K562 (cell line): ENCODE measurements at regions not wholly inside any gene's neighbourhood (a gene's known extent, or its start where the extent isn't known, plus 50 kb on each side); places are given as distances from the start of the nearest gene placed in this dataset.

ENCODE experiments used
- ATAC-seq: fragments of 200-7000 bp; cut with Tn5 transposase; 3 replicates; pipeline ENCODE4 v1.9.1; 2020; ENCODE audit warnings: moderate library complexity
- BruUV-seq: library from RNA; stranded (reverse); fragments of 400-500 nt; replicated peaks from 2 replicates; lab custom pipeline; 2021; lab: Mats Ljungman, UMichigan
- CTCF ChIA-PET: fragments of 300-600 bp; formaldehyde crosslinking; extraction: SDS; loops from one replicate; lab custom pipeline; 2021; ENCODE audit warnings: low intra/inter-chr PET ratio; lab: Yijun Ruan, JAX
- POLR2A ChIA-PET: fragments of 300-600, 350-650 bp; sonication (Branson Sonifier 250); formaldehyde crosslinking; extraction: SDS; loops from one replicate; lab custom pipeline; 2021; ENCODE audit warnings: antibody characterized with exemption, inconsistent platforms; lab: Yijun Ruan, JAX
- DNase-seq, 4 experiments: peaks; one replicate each; pipeline versions ENCODE4 v3.0.0 to v3.0.0-alpha.2; 2011 to 2018; ENCODE audit warnings: low spot score in 3 of 4, mixed read lengths in 3 of 4; ENCODE audit errors: extremely low read depth in 1 of 4
- FAIRE-seq: peaks from 2 replicates; lab custom pipeline; 2011; peaks lifted over from hg19 to GRCh38; lab: Jason Lieb, UNC
- H2AFZ ChIP-seq: 2 replicates; pipeline ENCODE4 v1.6.0; 2011; ENCODE audit warnings: low read depth, low read length, control low read depth, inconsistent platforms
- H3K27ac ChIP-seq: fragments of 200-600 bp; 3 replicates; pipeline ENCODE4 v1.8.0; 2011; ENCODE audit warnings: low read depth, mild to moderate bottlenecking, control low read depth, inconsistent platforms, low read length, moderate library complexity, mixed read lengths; ENCODE audit errors: extremely low read depth
- H3K27me3 ChIP-seq, 2 experiments: fragments of 300-600 bp in 1 of 2; 2 replicates in 1 of 2; 3 replicates in 1 of 2; pipeline versions ENCODE4 v1.6.0 to v1.8.0; 2011; ENCODE audit warnings: inconsistent platforms in 2 of 2, low read length in 2 of 2, mild to moderate bottlenecking in 1 of 2, mixed read lengths in 1 of 2, moderate library complexity in 1 of 2; ENCODE audit not compliant: control insufficient read depth in 2 of 2, insufficient read depth in 2 of 2
- H3K36me3 ChIP-seq: fragments of 300-600 bp; 3 replicates; pipeline ENCODE4 v1.8.0; 2011; ENCODE audit warnings: mild to moderate bottlenecking, low read length, inconsistent platforms; ENCODE audit not compliant: control insufficient read depth, insufficient read depth
- H3K4me1 ChIP-seq, 2 experiments: fragments of 200-600 bp in 1 of 2; replicated peaks in 1 of 2; 2 replicates in 1 of 2; 3 replicates in 1 of 2; pipeline versions ENCODE4 v1.5.1 to v1.8.0; 2011; ENCODE audit warnings: inconsistent platforms in 2 of 2, low read length in 2 of 2, mild to moderate bottlenecking in 1 of 2, mixed read lengths in 1 of 2, moderate library complexity in 1 of 2; ENCODE audit not compliant: control insufficient read depth in 2 of 2, insufficient read depth in 2 of 2
- H3K4me2 ChIP-seq: 2 replicates; pipeline ENCODE4 v1.6.1; 2011; ENCODE audit warnings: low read length, control low read depth, inconsistent platforms, mixed read lengths; ENCODE audit not compliant: insufficient read depth
- H3K4me3 ChIP-seq: fragments of 200-600 bp; sonication (generic), shearing (Covaris generic); 2 replicates; pipeline ENCODE4 v1.5.1; 2016; ENCODE audit warnings: control low read depth, inconsistent platforms
- H3K79me2 ChIP-seq: fragments of 200-600 bp; 3 replicates; pipeline ENCODE4 v1.8.0; 2011; ENCODE audit warnings: low read length, inconsistent platforms; ENCODE audit not compliant: control insufficient read depth, insufficient read depth
- H3K9ac ChIP-seq, 2 experiments: 2 replicates each; pipeline versions ENCODE4 v1.6.0 to v1.6.1; 2011; ENCODE audit warnings: low read depth in 2 of 2, low read length in 2 of 2, control low read depth in 1 of 2, inconsistent platforms in 1 of 2, mild to moderate bottlenecking in 1 of 2, mixed read lengths in 1 of 2; ENCODE audit not compliant: insufficient read depth in 1 of 2
- H3K9me1 ChIP-seq: one replicate; pipeline ENCODE4 v1.6.0; 2011; ENCODE audit warnings: inconsistent platforms, mild to moderate bottlenecking, low read length, moderate library complexity; ENCODE audit not compliant: control insufficient read depth, insufficient read depth
- H3K9me3 ChIP-seq: replicated peaks from 2 replicates; pipeline ENCODE4 v1.5.1; 2011; ENCODE audit warnings: low read depth, low read length, inconsistent platforms; ENCODE audit not compliant: control insufficient read depth, insufficient read depth
- H4K20me1 ChIP-seq: replicated peaks from 2 replicates; pipeline ENCODE4 v1.6.1; 2011; ENCODE audit warnings: low read length, inconsistent platforms, mixed read lengths; ENCODE audit not compliant: control insufficient read depth, insufficient read depth
- C11orf30 ChIP-seq: fragments of 450-650 bp; IDR thresholded peaks from 2 replicates; pipeline ENCODE4 v1.6.1; 2016; ENCODE audit warnings: low read depth, mild to moderate bottlenecking
- CREBBP ChIP-seq: IDR thresholded peaks from one replicate; pipeline ENCODE4 v1.6.1; 2012; ENCODE audit warnings: low read depth, mild to moderate bottlenecking, control low read depth, inconsistent platforms, low read length
- HLTF ChIP-seq: fragments of 450-650 bp; IDR thresholded peaks from 2 replicates; pipeline ENCODE4 v1.6.1; 2016
- KAT8 ChIP-seq: fragments of 450-650 bp; IDR thresholded peaks from 2 replicates; pipeline ENCODE4 v1.6.1; 2016; ENCODE audit warnings: low read depth, mild to moderate bottlenecking
- PCBP1 ChIP-seq: fragments of 200-400 bp; formaldehyde crosslinking; IDR thresholded peaks from 2 replicates; pipeline ENCODE4 v1.6.1; 2018; ENCODE audit warnings: mild to moderate bottlenecking, low read depth, low read length; ENCODE audit not compliant: poor library complexity, severe bottlenecking
- POLR2AphosphoS2 ChIP-seq: IDR thresholded peaks from 2 replicates; pipeline ENCODE4 v1.6.1; 2012; ENCODE audit warnings: low read length, improper control_type of control experiment
- SMARCA5 ChIP-seq: fragments of 450-650 bp; IDR thresholded peaks from 2 replicates; pipeline ENCODE4 v1.6.1; 2016
- TCF7L2 ChIP-seq: fragments of 150-350 bp; IDR thresholded peaks from 2 replicates; pipeline ENCODE4 v1.6.1; 2016; ENCODE audit warnings: low read depth, mild to moderate bottlenecking, low read length, moderate library complexity
- ZKSCAN8 ChIP-seq: fragments of 200-800 bp; sonication (Bioruptor generic); IDR thresholded peaks from 2 replicates; pipeline ENCODE4 v1.6.1; 2016; ENCODE audit warnings: missing genetic modification characterization, missing compliant biosample characterization
- ZNF175 ChIP-seq: fragments of 200-800 bp; sonication (Bioruptor generic); IDR thresholded peaks from 2 replicates; pipeline ENCODE4 v1.6.1; 2016; ENCODE audit warnings: low read depth, mild to moderate bottlenecking, missing genetic modification characterization, missing compliant biosample characterization
- ZNF445 ChIP-seq: fragments of 250-450 bp; sonication (Bioruptor Pico); IDR thresholded peaks from 2 replicates; pipeline ENCODE4 v1.4.0; 2020; ENCODE audit warnings: low read depth, mild to moderate bottlenecking, moderate library complexity
- ZNF830 ChIP-seq: fragments of 250-450 bp; sonication (Bioruptor Pico); IDR thresholded peaks from 2 replicates; pipeline ENCODE4 v1.5.0; 2021; ENCODE audit warnings: mild to moderate bottlenecking
- ZSCAN29 ChIP-seq: fragments of 450-650 bp; IDR thresholded peaks from 2 replicates; pipeline ENCODE4 v1.6.1; 2017
- WGBS: fragments of 100-300 bp; shearing (Covaris generic); methylation state at CpG from one replicate; pipeline ENCODE4 v1.1.6; 2016; ENCODE audit warnings: low coverage, mixed read lengths; ENCODE audit not compliant: insufficient coverage; ENCODE audit errors: missing lambda C conversion rate; 5-methylcytosine and 5-hydroxymethylcytosine counted together
- in situ Hi-C: fragments of 300-500 bp; cut with MboI; formaldehyde crosslinking; loops from 4 replicates; pipeline ENCODE4 v1.15.0; 2018; ENCODE audit warnings: inconsistent platforms, mixed read lengths
- intact Hi-C: fragments of 100-400 bp; cut with micrococcal nuclease; formaldehyde crosslinking; loops from 2 replicates; pipeline ENCODE4 v1.14.2; 2022
- TF ChIP-seq, protein P1 (sequence below): fragments of 250-450 bp; sonication (Bioruptor Pico); IDR thresholded peaks from 2 replicates; pipeline ENCODE4 v1.4.0; 2020
- TF ChIP-seq, protein P2 (sequence below): fragments of 250-450 bp; sonication (Bioruptor Pico); IDR thresholded peaks from 2 replicates; pipeline ENCODE4 v1.4.0; 2020; ENCODE audit warnings: borderline replicate concordance

DNA sequence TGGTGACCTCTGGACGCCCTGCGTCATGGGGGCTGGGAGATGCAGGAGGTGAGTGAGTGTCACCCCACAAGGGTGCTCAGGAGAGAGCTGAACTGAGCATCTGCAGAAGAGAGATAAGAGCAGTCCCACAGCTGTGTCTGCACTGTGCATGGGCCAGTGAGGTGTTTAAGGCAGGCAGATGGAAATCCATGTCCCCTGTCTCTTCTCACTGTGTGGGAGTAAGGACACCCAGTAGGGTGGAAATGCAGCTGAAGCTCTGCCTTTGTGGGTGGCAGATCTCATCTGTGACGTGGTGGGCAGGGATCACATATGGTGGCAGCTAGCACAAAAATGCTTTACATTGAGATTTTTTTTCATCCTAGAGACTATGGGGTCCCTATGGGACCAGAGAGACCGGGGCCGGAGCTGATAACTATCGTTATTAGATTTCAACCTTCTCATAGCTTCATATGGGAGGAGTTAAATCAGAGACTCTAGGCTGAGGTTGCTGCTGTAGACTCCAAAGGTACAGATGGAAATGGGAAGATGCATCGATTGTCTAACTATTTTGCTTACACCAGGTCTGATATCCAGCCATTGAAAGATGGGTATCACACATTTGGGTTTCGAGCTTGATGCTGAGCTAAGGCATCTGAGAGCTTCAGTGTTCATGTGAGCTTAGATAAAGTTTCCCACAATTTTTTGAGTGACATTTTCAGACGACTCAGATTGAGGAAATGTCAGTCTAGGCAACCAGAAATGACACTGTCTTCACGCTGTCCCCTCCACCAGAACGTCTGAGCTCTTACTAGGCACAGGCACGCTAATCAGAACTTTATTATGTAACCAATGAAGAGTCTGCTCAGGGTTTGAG is 65.3 kb upstream of the PSEN2 start:
- Histone ChIP-seq H3K9me3 (no peaks in the 10 kb centered on the region), H3K4me2 (peak overlapping the region; percentile 54), H3K79me2 (no peaks in the 10 kb centered on the region), H3K4me3 (no peak overlapping the region), H3K9ac (0 out of 4 replicates have a peak overlapping the region, but pooled peaks of 1 of the 2 experiments have one; percentile 17), H4K20me1 (no peaks in the 10 kb centered on the region; the same call in 1 of the 2 replicates), H3K4me1 (peaks cover 17 to 23% of the 10 kb centered on the region in 2 experiments), H3K36me3 (no peaks in the 10 kb centered on the region), H3K9me1 (peaks cover 4% of the 10 kb centered on the region), H2AFZ (no peak overlapping the region), H3K27ac (no peak overlapping the region), H3K27me3 (peaks cover 14 to 22% of the 10 kb centered on the region in 2 experiments; a peak in 4 of 5 replicates)
- in situ Hi-C loops (no loop called here), intact Hi-C loops (no loop called here)
- POLR2A ChIA-PET = interaction anchor here (0.6 to 4.2 kb wide), 8 partner anchors 9 to 44 kb away, joined by 3 to 25 read pairs (median 4); no protein-coding TSS in a partner anchor
- DNase-seq = peak; percentile 98 to 99 (median 98)
- BruUV-seq = no TSS peak
- CTCF ChIA-PET = no interaction called here
- WGBS = 2% methylated on average over 12 of the region's 12 CpGs
- ATAC-seq = peak; percentile 99
- peak; percentile 100 for FAIRE-seq
- TF ChIP-seq, protein P1, sequence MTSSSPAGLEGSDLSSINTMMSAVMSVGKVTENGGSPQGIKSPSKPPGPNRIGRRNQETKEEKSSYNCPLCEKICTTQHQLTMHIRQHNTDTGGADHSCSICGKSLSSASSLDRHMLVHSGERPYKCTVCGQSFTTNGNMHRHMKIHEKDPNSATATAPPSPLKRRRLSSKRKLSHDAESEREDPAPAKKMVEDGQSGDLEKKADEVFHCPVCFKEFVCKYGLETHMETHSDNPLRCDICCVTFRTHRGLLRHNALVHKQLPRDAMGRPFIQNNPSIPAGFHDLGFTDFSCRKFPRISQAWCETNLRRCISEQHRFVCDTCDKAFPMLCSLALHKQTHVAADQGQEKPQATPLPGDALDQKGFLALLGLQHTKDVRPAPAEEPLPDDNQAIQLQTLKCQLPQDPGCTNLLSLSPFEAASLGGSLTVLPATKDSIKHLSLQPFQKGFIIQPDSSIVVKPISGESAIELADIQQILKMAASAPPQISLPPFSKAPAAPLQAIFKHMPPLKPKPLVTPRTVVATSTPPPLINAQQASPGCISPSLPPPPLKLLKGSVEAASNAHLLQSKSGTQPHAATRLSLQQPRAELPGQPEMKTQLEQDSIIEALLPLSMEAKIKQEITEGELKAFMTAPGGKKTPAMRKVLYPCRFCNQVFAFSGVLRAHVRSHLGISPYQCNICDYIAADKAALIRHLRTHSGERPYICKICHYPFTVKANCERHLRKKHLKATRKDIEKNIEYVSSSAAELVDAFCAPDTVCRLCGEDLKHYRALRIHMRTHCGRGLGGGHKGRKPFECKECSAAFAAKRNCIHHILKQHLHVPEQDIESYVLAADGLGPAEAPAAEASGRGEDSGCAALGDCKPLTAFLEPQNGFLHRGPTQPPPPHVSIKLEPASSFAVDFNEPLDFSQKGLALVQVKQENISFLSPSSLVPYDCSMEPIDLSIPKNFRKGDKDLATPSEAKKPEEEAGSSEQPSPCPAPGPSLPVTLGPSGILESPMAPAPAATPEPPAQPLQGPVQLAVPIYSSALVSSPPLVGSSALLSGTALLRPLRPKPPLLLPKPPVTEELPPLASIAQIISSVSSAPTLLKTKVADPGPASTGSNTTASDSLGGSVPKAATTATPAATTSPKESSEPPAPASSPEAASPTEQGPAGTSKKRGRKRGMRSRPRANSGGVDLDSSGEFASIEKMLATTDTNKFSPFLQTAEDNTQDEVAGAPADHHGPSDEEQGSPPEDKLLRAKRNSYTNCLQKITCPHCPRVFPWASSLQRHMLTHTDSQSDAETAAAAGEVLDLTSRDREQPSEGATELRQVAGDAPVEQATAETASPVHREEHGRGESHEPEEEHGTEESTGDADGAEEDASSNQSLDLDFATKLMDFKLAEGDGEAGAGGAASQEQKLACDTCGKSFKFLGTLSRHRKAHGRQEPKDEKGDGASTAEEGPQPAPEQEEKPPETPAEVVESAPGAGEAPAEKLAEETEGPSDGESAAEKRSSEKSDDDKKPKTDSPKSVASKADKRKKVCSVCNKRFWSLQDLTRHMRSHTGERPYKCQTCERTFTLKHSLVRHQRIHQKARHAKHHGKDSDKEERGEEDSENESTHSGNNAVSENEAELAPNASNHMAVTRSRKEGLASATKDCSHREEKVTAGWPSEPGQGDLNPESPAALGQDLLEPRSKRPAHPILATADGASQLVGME (CRISPR knock-in tag) = no peak
- TF ChIP-seq HLTF (peak; percentile 99), POLR2AphosphoS2 (no peak), ZNF175 (CRISPR knock-in tag) (peak; percentile 98), ZKSCAN8 (CRISPR knock-in tag) (peak; percentile 87), ZNF445 (no peak), TCF7L2 (no peak), C11orf30 (no peak), ZSCAN29 (no peak), ZNF830 (CRISPR knock-in tag) (no peak), SMARCA5 (no peak), KAT8 (no peak), CREBBP (no peak), PCBP1 (no peak)
- TF ChIP-seq, protein P2, sequence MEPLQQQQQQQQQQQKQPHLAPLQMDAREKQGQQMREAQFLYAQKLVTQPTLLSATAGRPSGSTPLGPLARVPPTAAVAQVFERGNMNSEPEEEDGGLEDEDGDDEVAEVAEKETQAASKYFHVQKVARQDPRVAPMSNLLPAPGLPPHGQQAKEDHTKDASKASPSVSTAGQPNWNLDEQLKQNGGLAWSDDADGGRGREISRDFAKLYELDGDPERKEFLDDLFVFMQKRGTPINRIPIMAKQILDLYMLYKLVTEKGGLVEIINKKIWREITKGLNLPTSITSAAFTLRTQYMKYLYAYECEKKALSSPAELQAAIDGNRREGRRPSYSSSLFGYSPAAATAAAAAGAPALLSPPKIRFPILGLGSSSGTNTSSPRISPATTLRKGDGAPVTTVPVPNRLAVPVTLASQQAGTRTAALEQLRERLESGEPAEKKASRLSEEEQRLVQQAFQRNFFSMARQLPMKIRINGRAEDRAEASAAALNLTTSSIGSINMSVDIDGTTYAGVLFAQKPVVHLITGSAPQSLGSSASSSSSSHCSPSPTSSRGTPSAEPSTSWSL = no peak
